K562 (cell line): ENCODE measurements at regions not wholly inside any gene's neighbourhood (a gene's known extent, or its start where the extent isn't known, plus 50 kb on each side); places are given as distances from the start of the nearest gene placed in this dataset.

ENCODE experiments used
- CTCF ChIP-seq, 3 experiments: IDR thresholded peaks in 2 of 3; conservative IDR thresholded peaks in 1 of 3; 2 replicates each; pipeline ENCODE4 v1.5.1; 2011 to 2012; ENCODE audit warnings: low read length in 3 of 3, mild to moderate bottlenecking in 3 of 3, control low read depth in 2 of 3, improper control_type of control experiment in 1 of 3, inconsistent platforms in 1 of 3, low read depth in 1 of 3, mixed read lengths in 1 of 3, moderate library complexity in 1 of 3; ENCODE audit not compliant: insufficient read depth in 2 of 3
- OTX1 ChIP-seq: fragments of 450-650 bp; formaldehyde crosslinking; IDR thresholded peaks from 2 replicates; pipeline ENCODE4 v1.4.0; 2022; ENCODE audit warnings: mild to moderate bottlenecking

GRCh38 chr12:112598626-112599025 lies 179.9 kb downstream of the PTPN11 start:
- no peak for TF ChIP-seq CTCF (IDR thresholded peaks at IDR 0.05 in 2 of 3, conservative IDR thresholded peaks at IDR 0.05 in 1 of 3; ENCODE audit: insufficient read depth in 2 of 3, low read depth in 1 of 3, low read length in 3 of 3)
- no peak for TF ChIP-seq OTX1 (CRISPR knock-in tag)
